MCF 10A (cell line): ENCODE measurements at regions not wholly inside any gene's neighbourhood (a gene's known extent, or its start where the extent isn't known, plus 50 kb on each side); places are given as distances from the start of the nearest gene placed in this dataset.
"Not testable (repeated sequence)": the region's sequence is repeated elsewhere in the genome, so short reads cannot be mapped to it uniquely, and the experiment has no call there.

Experiments
- BruUV-seq: library from RNA; stranded (reverse); fragments of 400-500 nt; replicated peaks from 2 replicates; lab custom pipeline; 2021; lab: Mats Ljungman, UMichigan
- CTCF ChIA-PET: fragments of 300-600 bp; sonication (Branson Sonifier 250); formaldehyde crosslinking; extraction: SDS; loops from one replicate; lab custom pipeline; 2021; ENCODE audit warnings: antibody characterized with exemption, inconsistent platforms; lab: Yijun Ruan, JAX
- POLR2A ChIA-PET: fragments of 300-600, 350-650 bp; sonication (Branson Sonifier 250); formaldehyde crosslinking; extraction: SDS; loops from one replicate; lab custom pipeline; 2020; ENCODE audit warnings: antibody characterized with exemption, inconsistent platforms; lab: Yijun Ruan, JAX
- DNase-seq: peaks from one replicate; pipeline ENCODE4 v3.0.0-alpha.2; 2018; ENCODE audit not compliant: unreplicated experiment
- H3K27ac Mint-ChIP-seq: one replicate; pipeline ENCODE4 v1.8.0; 2022; ENCODE audit warnings: mild to moderate bottlenecking, low read depth, mixed read lengths; ENCODE audit not compliant: unreplicated experiment
- H3K27me3 Mint-ChIP-seq: one replicate; pipeline ENCODE4 v1.8.0; 2022; ENCODE audit warnings: mixed read lengths; ENCODE audit not compliant: insufficient read depth, unreplicated experiment
- H3K36me3 Mint-ChIP-seq: one replicate; pipeline ENCODE4 v1.8.0; 2022; ENCODE audit warnings: mild to moderate bottlenecking, moderate library complexity, mixed read lengths; ENCODE audit not compliant: insufficient read depth, unreplicated experiment
- H3K4me1 Mint-ChIP-seq: one replicate; pipeline ENCODE4 v1.8.0; 2022; ENCODE audit warnings: mixed read lengths; ENCODE audit not compliant: insufficient read depth, unreplicated experiment
- H3K4me3 Mint-ChIP-seq: one replicate; pipeline ENCODE4 v1.8.0; 2022; ENCODE audit warnings: mild to moderate bottlenecking, moderate library complexity, mixed read lengths; ENCODE audit not compliant: unreplicated experiment
- H3K9me3 Mint-ChIP-seq: one replicate; pipeline ENCODE4 v1.8.0; 2022; ENCODE audit warnings: mixed read lengths; ENCODE audit not compliant: unreplicated experiment
- intact Hi-C: fragments of 100-400 bp; cut with micrococcal nuclease; formaldehyde crosslinking; loops from 2 replicates; pipeline ENCODE4 v1.14.1; 2022
- TF ChIP-seq, protein P1 (sequence below): fragments of 200-600 bp; IDR thresholded peaks from one replicate; pipeline ENCODE4 v1.8.0; 2022; ENCODE audit warnings: antibody characterized with exemption, mild to moderate bottlenecking; ENCODE audit not compliant: unreplicated experiment

DNA sequence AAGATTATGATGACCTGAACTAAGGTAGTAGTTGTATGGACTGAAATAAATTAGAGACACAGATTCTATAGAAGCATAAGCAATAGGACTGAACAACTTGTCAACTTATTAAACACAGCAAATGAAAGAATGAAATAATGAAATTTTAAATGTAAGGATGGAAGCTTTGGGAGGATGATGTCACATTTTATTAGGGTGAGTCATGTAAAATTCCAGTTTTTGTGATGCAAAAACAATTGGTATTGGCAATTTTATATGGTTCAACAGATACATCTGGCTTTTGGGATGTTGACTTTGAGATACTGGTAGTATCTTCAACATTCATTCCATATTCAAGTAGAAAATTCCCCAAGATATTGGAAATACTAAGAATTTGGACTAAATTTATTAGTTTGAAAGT lies 72.7 kb upstream of the IL15 start:
- no peak overlapping the region for H3K4me3 Mint-ChIP-seq
- TF ChIP-seq, protein P1, sequence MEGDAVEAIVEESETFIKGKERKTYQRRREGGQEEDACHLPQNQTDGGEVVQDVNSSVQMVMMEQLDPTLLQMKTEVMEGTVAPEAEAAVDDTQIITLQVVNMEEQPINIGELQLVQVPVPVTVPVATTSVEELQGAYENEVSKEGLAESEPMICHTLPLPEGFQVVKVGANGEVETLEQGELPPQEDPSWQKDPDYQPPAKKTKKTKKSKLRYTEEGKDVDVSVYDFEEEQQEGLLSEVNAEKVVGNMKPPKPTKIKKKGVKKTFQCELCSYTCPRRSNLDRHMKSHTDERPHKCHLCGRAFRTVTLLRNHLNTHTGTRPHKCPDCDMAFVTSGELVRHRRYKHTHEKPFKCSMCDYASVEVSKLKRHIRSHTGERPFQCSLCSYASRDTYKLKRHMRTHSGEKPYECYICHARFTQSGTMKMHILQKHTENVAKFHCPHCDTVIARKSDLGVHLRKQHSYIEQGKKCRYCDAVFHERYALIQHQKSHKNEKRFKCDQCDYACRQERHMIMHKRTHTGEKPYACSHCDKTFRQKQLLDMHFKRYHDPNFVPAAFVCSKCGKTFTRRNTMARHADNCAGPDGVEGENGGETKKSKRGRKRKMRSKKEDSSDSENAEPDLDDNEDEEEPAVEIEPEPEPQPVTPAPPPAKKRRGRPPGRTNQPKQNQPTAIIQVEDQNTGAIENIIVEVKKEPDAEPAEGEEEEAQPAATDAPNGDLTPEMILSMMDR: no peak
- H3K36me3 Mint-ChIP-seq: no peaks in the 10 kb centered on the region
- intact Hi-C loops: no loop called here
- peaks cover 6% of the 10 kb centered on the region for H3K4me1 Mint-ChIP-seq
- H3K9me3 Mint-ChIP-seq: no peaks in the 10 kb centered on the region
- no peak overlapping the region for H3K27ac Mint-ChIP-seq
- no peak for DNase-seq
- no peaks in the 10 kb centered on the region for H3K27me3 Mint-ChIP-seq
- BruUV-seq: no TSS peak
- ChIA-PET POLR2A (no interaction called here), CTCF (no interaction called here)

- H3K27me3 Mint-ChIP-seq, H3K9me3 Mint-ChIP-seq, intact Hi-C loops, H3K4me3 Mint-ChIP-seq, DNase-seq, H3K27ac Mint-ChIP-seq, BruUV-seq, H3K4me1 Mint-ChIP-seq, H3K36me3 Mint-ChIP-seq: not testable (repeated sequence)
- POLR2A ChIA-PET: interaction anchor here (0.8 to 0.9 kb wide), 2 partner anchors 11 to 26 kb away, joined by 3 read pairs; no protein-coding TSS in a partner anchor
- CTCF ChIA-PET: interaction anchor here (0.6 to 1.9 kb wide), 2 partner anchors 9 to 11 kb away, joined by 3 to 5 read pairs; no protein-coding TSS in a partner anchor
Observed at GRCh38 chr4:141564961-141565360, 71.4 kb upstream of the IL15 start.

- DNase-seq: no peak
Observed at GRCh38 chr4:141565379-141566089, 70.8 kb upstream of the IL15 start.

GRCh38 chr4:141567326-141567915 lies 69.0 kb upstream of the IL15 start:
- H3K27me3 Mint-ChIP-seq: no peaks in the 10 kb centered on the region
- no peak overlapping the region for H3K4me3 Mint-ChIP-seq
- H3K9me3 Mint-ChIP-seq: no peaks in the 10 kb centered on the region
- no TSS peak for BruUV-seq
- intact Hi-C loops: no loop called here
- H3K27ac Mint-ChIP-seq: no peak overlapping the region
- TF ChIP-seq, protein P1: no peak
- ChIA-PET POLR2A (interaction anchor here (0.6 to 1.3 kb wide), 2 partner anchors 9 to 238 kb away, joined by 3 read pairs; no protein-coding TSS in a partner anchor), CTCF (no interaction called here)
- DNase-seq: no peak
- H3K36me3 Mint-ChIP-seq: no peaks in the 10 kb centered on the region
- H3K4me1 Mint-ChIP-seq: peaks cover 6% of the 10 kb centered on the region

More at GRCh38 chr4:141565379-141566089, 70.8 kb upstream of the IL15 start:
- intact Hi-C loops: no loop called here
- H3K9me3 Mint-ChIP-seq: no peaks in the 10 kb centered on the region
- H3K4me3 Mint-ChIP-seq: no peak overlapping the region
- no peak overlapping the region for H3K27ac Mint-ChIP-seq
- ChIA-PET CTCF (interaction anchor here (0.6 to 1.9 kb wide), 2 partner anchors 8 to 11 kb away, joined by 3 to 5 read pairs; no protein-coding TSS in a partner anchor), POLR2A (interaction anchor here (0.7 to 0.9 kb wide), 3 partner anchors 8 to 26 kb away, joined by 3 read pairs; no protein-coding TSS in a partner anchor)
- H3K27me3 Mint-ChIP-seq: no peaks in the 10 kb centered on the region
- H3K4me1 Mint-ChIP-seq: peaks cover 6% of the 10 kb centered on the region
- no TSS peak for BruUV-seq
- TF ChIP-seq, protein P1: no peak
- no peaks in the 10 kb centered on the region for H3K36me3 Mint-ChIP-seq
